PC-9 (cell line): ENCODE measurements at regions not wholly inside any gene's neighbourhood (a gene's known extent, or its start where the extent isn't known, plus 50 kb on each side); places are given as distances from the start of the nearest gene placed in this dataset.

Experiments
- BruUV-seq: library from RNA; stranded (reverse); fragments of 400-500 nt; replicated peaks from 2 replicates; lab custom pipeline; 2021; lab: Mats Ljungman, UMichigan
- CTCF ChIA-PET: fragments of 300-600 bp; sonication (Branson Sonifier 250); formaldehyde crosslinking; loops from one replicate; lab custom pipeline; 2022; ENCODE audit warnings: antibody characterized with exemption; lab: Charles Lee
- POLR2A ChIA-PET: fragments of 300-600 bp; sonication (Branson Sonifier 250); formaldehyde crosslinking; loops from one replicate; lab custom pipeline; 2022; ENCODE audit warnings: antibody characterized with exemption; ENCODE audit not compliant: unreplicated experiment; lab: Charles Lee
- DNase-seq, 2 experiments: peaks; one replicate each; pipeline versions ENCODE4 v3.0.0 to v3.0.0-alpha.2; 2015 to 2022; ENCODE audit warnings: mixed read lengths in 1 of 2
- H2AFZ ChIP-seq: fragments of 200-600 bp; sonication (generic); 2 replicates; pipeline ENCODE4 v1.8.1; 2017; ENCODE audit warnings: antibody characterized with exemption
- H3F3A ChIP-seq: fragments of 200-600 bp; sonication (generic); 2 replicates; pipeline ENCODE4 v1.8.1; 2017; ENCODE audit warnings: antibody characterized with exemption, mild to moderate bottlenecking, low read depth; ENCODE audit not compliant: insufficient read depth
- H3K27ac ChIP-seq: fragments of 200-600 bp; sonication (generic); 2 replicates; pipeline ENCODE4 v1.6.1; 2016; ENCODE audit warnings: mixed run types
- H3K27me3 ChIP-seq: fragments of 200-600 bp; sonication (generic); 2 replicates; pipeline ENCODE4 v1.6.1; 2016; ENCODE audit warnings: low read depth, mixed run types; ENCODE audit not compliant: insufficient read depth
- H3K36me3 ChIP-seq: fragments of 200-600 bp; sonication (generic); 2 replicates; pipeline ENCODE4 v1.6.1; 2016; ENCODE audit warnings: low read depth, mixed run types
- H3K4me1 ChIP-seq: fragments of 200-600 bp; sonication (generic); replicated peaks from 2 replicates; pipeline ENCODE4 v1.6.1; 2016; ENCODE audit warnings: mixed run types; ENCODE audit not compliant: insufficient read depth
- H3K4me2 ChIP-seq: fragments of 200-600 bp; sonication (generic); 2 replicates; pipeline ENCODE4 v1.6.1; 2017; ENCODE audit warnings: mixed run types
- H3K4me3 ChIP-seq: fragments of 200-600 bp; sonication (generic); 2 replicates; pipeline ENCODE4 v1.6.1; 2016; ENCODE audit warnings: mixed run types
- H3K79me2 ChIP-seq: fragments of 200-600 bp; sonication (generic); 2 replicates; pipeline ENCODE4 v1.6.1; 2017; ENCODE audit warnings: low read depth, mixed run types
- H3K9me2 ChIP-seq: fragments of 200-600 bp; sonication (generic); 2 replicates; pipeline ENCODE4 v1.8.1; 2017; ENCODE audit warnings: mild to moderate bottlenecking; ENCODE audit not compliant: insufficient read depth
- H3K9me3 ChIP-seq: fragments of 200-600 bp; sonication (generic); 2 replicates; pipeline ENCODE4 v1.8.1; 2016; ENCODE audit warnings: low read depth; ENCODE audit not compliant: insufficient read depth
- H4K20me1 ChIP-seq: fragments of 200-600 bp; sonication (generic); 2 replicates; pipeline ENCODE4 v1.8.1; 2017; ENCODE audit not compliant: insufficient read depth
- EZH2 ChIP-seq: fragments of 200-600 bp; sonication (generic); IDR thresholded peaks from 2 replicates; pipeline ENCODE4 v1.8.0; 2017; ENCODE audit warnings: antibody characterized with exemption, low read depth
- intact Hi-C: fragments of 100-400 bp; cut with micrococcal nuclease; formaldehyde crosslinking; loops from one replicate; pipeline ENCODE4 v1.10.0; 2022; ENCODE audit not compliant: unreplicated experiment
- TF ChIP-seq, protein P1 (sequence below): fragments of 200-600 bp; sonication (generic); conservative IDR thresholded peaks from 2 replicates; pipeline ENCODE4 v1.6.1; 2017; ENCODE audit warnings: mixed run types, antibody characterized with exemption, mild to moderate bottlenecking, moderate library complexity

- POLR2A ChIA-PET: no interaction called here
- Histone ChIP-seq H3K36me3 (no peaks in the 10 kb centered on the region), H3K27me3 (no peaks in the 10 kb centered on the region), H3K9me2 (no peaks in the 10 kb centered on the region), H3K9me3 (no peaks in the 10 kb centered on the region), H3K4me3 (no peak overlapping the region), H2AFZ (no peak overlapping the region), H4K20me1 (no peaks in the 10 kb centered on the region), H3K4me2 (no peak overlapping the region), H3K27ac (no peak overlapping the region), H3F3A (no peaks in the 10 kb centered on the region), H3K4me1 (no peaks in the 10 kb centered on the region), H3K79me2 (no peaks in the 10 kb centered on the region)
- no peak for DNase-seq
- intact Hi-C loops: no loop called here
- CTCF ChIA-PET: no interaction called here
- no TSS peak for BruUV-seq
- TF ChIP-seq EZH2: no peak
- TF ChIP-seq, protein P1, sequence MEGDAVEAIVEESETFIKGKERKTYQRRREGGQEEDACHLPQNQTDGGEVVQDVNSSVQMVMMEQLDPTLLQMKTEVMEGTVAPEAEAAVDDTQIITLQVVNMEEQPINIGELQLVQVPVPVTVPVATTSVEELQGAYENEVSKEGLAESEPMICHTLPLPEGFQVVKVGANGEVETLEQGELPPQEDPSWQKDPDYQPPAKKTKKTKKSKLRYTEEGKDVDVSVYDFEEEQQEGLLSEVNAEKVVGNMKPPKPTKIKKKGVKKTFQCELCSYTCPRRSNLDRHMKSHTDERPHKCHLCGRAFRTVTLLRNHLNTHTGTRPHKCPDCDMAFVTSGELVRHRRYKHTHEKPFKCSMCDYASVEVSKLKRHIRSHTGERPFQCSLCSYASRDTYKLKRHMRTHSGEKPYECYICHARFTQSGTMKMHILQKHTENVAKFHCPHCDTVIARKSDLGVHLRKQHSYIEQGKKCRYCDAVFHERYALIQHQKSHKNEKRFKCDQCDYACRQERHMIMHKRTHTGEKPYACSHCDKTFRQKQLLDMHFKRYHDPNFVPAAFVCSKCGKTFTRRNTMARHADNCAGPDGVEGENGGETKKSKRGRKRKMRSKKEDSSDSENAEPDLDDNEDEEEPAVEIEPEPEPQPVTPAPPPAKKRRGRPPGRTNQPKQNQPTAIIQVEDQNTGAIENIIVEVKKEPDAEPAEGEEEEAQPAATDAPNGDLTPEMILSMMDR: no peak
Observed at GRCh38 chr4:15376145-15376544, 51.7 kb upstream of the C1QTNF7 start.

- Histone ChIP-seq H3K4me3 (no peak overlapping the region), H3K27me3 (no peaks in the 10 kb centered on the region), H3K79me2 (no peaks in the 10 kb centered on the region), H3K4me2 (no peak overlapping the region), H3K9me2 (no peaks in the 10 kb centered on the region), H3F3A (no peaks in the 10 kb centered on the region), H2AFZ (no peak overlapping the region), H4K20me1 (no peaks in the 10 kb centered on the region), H3K4me1 (no peaks in the 10 kb centered on the region), H3K9me3 (no peaks in the 10 kb centered on the region), H3K36me3 (no peaks in the 10 kb centered on the region), H3K27ac (no peak overlapping the region)
- TF ChIP-seq, protein P1: no peak
- no peak for TF ChIP-seq EZH2
- DNase-seq: no peak
- CTCF ChIA-PET: no interaction called here
- no TSS peak for BruUV-seq
- POLR2A ChIA-PET: no interaction called here
- intact Hi-C loops: no loop called here
Observed at GRCh38 chr4:15376594-15376993, 51.2 kb upstream of the C1QTNF7 start.
